HepG2 (cell line): ENCODE measurements at regions not wholly inside any gene's neighbourhood (a gene's known extent, or its start where the extent isn't known, plus 50 kb on each side); places are given as distances from the start of the nearest gene placed in this dataset.

Source experiments
- HMG20B ChIP-seq: conservative IDR thresholded peaks from 2 replicates; pipeline ENCODE4 v1.6.1; 2016; ENCODE audit warnings: missing genetic modification reagents, missing compliant biosample characterization
- KDM4B ChIP-seq: sonication (generic); formaldehyde crosslinking; IDR thresholded peaks from 2 replicates; pipeline ENCODE4 v1.4.0; 2020; ENCODE audit warnings: missing genetic modification reagents
- TAF1 ChIP-seq: sonication (generic); formaldehyde crosslinking; IDR thresholded peaks from 2 replicates; pipeline ENCODE4 v1.4.0; 2020; ENCODE audit warnings: missing genetic modification reagents
- TEAD2 ChIP-seq: sonication (generic); formaldehyde crosslinking; IDR thresholded peaks from 2 replicates; pipeline ENCODE4 v1.9.0; 2021; ENCODE audit warnings: missing genetic modification reagents

DNA sequence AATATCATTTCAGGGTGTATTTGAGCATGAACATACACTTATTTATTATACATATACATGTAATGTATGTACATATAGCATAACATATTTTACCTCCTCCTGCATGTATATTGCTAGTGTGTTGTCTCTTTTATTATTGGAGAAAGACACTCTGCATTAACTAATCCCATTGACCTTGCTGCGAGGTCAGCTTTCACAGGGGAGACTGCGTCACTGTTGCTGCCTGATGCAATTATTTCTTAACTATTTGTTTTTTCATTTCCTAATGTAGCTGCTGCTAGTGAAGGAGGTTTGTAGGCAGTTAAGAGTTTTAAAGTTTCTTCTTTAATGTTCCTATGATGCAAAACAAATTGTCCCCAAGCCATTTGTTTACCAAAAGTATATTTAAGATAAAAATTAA lies 185.4 kb upstream of the CNTN5 start:
- TF ChIP-seq TEAD2 (CRISPR knock-in tag) (no peak), KDM4B (CRISPR knock-in tag) (no peak), HMG20B (CRISPR knock-in tag) (no peak), TAF1 (CRISPR knock-in tag) (no peak)
